IMR-90 (cell line): ENCODE measurements at regions not wholly inside any gene's neighbourhood (a gene's known extent, or its start where the extent isn't known, plus 50 kb on each side); places are given as distances from the start of the nearest gene placed in this dataset.

Experiments used
- ATAC-seq: fragments of 200-7000 bp; cut with Tn5 transposase; 2 replicates; pipeline ENCODE4 v1.9.1; 2020; ENCODE audit warnings: low read depth, mild to moderate bottlenecking, moderate library complexity
- BruUV-seq: library from RNA; stranded (reverse); fragments of 400-500 nt; replicated peaks from 2 replicates; lab custom pipeline; 2021; lab: Mats Ljungman, UMichigan
- CTCF ChIA-PET: fragments of 300-600 bp; formaldehyde crosslinking; extraction: SDS; loops from one replicate; lab custom pipeline; 2021; ENCODE audit warnings: antibody characterized with exemption; lab: Yijun Ruan, JAX
- POLR2A ChIA-PET: fragments of 300-600 bp; sonication (Branson Sonifier 250); formaldehyde crosslinking; loops from one replicate; lab custom pipeline; 2022; ENCODE audit warnings: antibody characterized with exemption; ENCODE audit not compliant: unreplicated experiment; lab: Charles Lee
- DNase-seq: peaks from one replicate; pipeline ENCODE4 v3.0.0; 2013
- H2AFZ ChIP-seq: replicated peaks from 2 replicates; pipeline ENCODE3; 2013; ENCODE audit warnings: low read length, mild to moderate bottlenecking; ENCODE audit not compliant: poor library complexity
- H2AK5ac ChIP-seq: 2 replicates; pipeline ENCODE4 v1.6.1; 2013; ENCODE audit warnings: low read depth, low read length, inconsistent platforms
- H2AK9ac ChIP-seq: replicated peaks from 2 replicates; pipeline ENCODE3; 2013; ENCODE audit warnings: mild to moderate bottlenecking, low read depth, low read length, moderate library complexity; ENCODE audit not compliant: poor library complexity
- H2BK120ac ChIP-seq: 2 replicates; pipeline ENCODE4 v1.6.1; 2013; ENCODE audit warnings: low read depth, low read length, inconsistent platforms
- H2BK15ac ChIP-seq: 3 replicates; pipeline ENCODE4 v1.6.1; 2013; ENCODE audit warnings: low read depth, low read length, inconsistent platforms
- H2BK20ac ChIP-seq: 2 replicates; pipeline ENCODE4 v1.6.1; 2013; ENCODE audit warnings: low read depth, mild to moderate bottlenecking, inconsistent platforms, low read length, moderate library complexity
- H2BK5ac ChIP-seq: 2 replicates; pipeline ENCODE4 v1.6.1; 2013; ENCODE audit warnings: mild to moderate bottlenecking, low read depth, low read length, inconsistent platforms; ENCODE audit not compliant: poor library complexity, severe bottlenecking
- H3K14ac ChIP-seq: replicated peaks from 2 replicates; pipeline ENCODE4 v1.6.1; 2013; ENCODE audit warnings: low read depth, low read length, inconsistent platforms
- H3K18ac ChIP-seq: 2 replicates; pipeline ENCODE4 v1.6.1; 2013; ENCODE audit warnings: low read depth, low read length, control low read depth
- H3K23ac ChIP-seq: 2 replicates; pipeline ENCODE4 v1.6.1; 2013; ENCODE audit warnings: low read depth, low read length, inconsistent platforms
- H3K27ac ChIP-seq: 2 replicates; pipeline ENCODE4 v1.5.1; 2013; ENCODE audit warnings: mild to moderate bottlenecking, control low read depth, low read length; ENCODE audit not compliant: insufficient read depth
- H3K27me3 ChIP-seq: 2 replicates; pipeline ENCODE4 v1.6.1; 2013; ENCODE audit warnings: low read length; ENCODE audit not compliant: control insufficient read depth, insufficient read depth
- H3K36me3 ChIP-seq: 2 replicates; pipeline ENCODE4 v1.6.1; 2013; ENCODE audit warnings: low read length, mixed read lengths; ENCODE audit not compliant: control insufficient read depth, insufficient read depth
- H3K4ac ChIP-seq: 2 replicates; pipeline ENCODE4 v1.6.1; 2013; ENCODE audit warnings: low read depth, low read length, inconsistent platforms
- H3K4me1 ChIP-seq: 2 replicates; pipeline ENCODE4 v1.6.1; 2013; ENCODE audit warnings: low read length, mixed read lengths; ENCODE audit not compliant: control insufficient read depth, insufficient read depth
- H3K4me2 ChIP-seq: 2 replicates; pipeline ENCODE4 v1.6.1; 2013; ENCODE audit warnings: low read depth, mild to moderate bottlenecking, control low read depth, low read length, moderate library complexity
- H3K4me3 ChIP-seq: 2 replicates; pipeline ENCODE4 v1.5.1; 2013; ENCODE audit warnings: low read depth, mild to moderate bottlenecking, control low read depth, low read length, moderate library complexity; ENCODE audit not compliant: insufficient read depth
- H3K56ac ChIP-seq: 2 replicates; pipeline ENCODE4 v1.6.1; 2013; ENCODE audit warnings: low read length, inconsistent platforms; ENCODE audit not compliant: insufficient read depth; ENCODE audit errors: extremely low read depth
- H3K79me1 ChIP-seq, 2 experiments: 2 replicates each; pipeline ENCODE4 v1.6.1; 2013; ENCODE audit warnings: low read length in 2 of 2, inconsistent platforms in 1 of 2, low read depth in 1 of 2
- H3K9ac ChIP-seq: 2 replicates; pipeline ENCODE4 v1.6.1; 2013; ENCODE audit warnings: low read depth, low read length, control low read depth
- H3K9me1 ChIP-seq: 2 replicates; pipeline ENCODE4 v1.6.1; 2013; ENCODE audit warnings: low read length, inconsistent platforms; ENCODE audit not compliant: insufficient read depth
- H3K9me3 ChIP-seq: 2 replicates; pipeline ENCODE4 v1.6.1; 2013; ENCODE audit warnings: low read length; ENCODE audit not compliant: control insufficient read depth, insufficient read depth
- H4K20me1 ChIP-seq: 2 replicates; pipeline ENCODE4 v1.6.1; 2013; ENCODE audit warnings: low read length, inconsistent platforms; ENCODE audit not compliant: insufficient read depth
- H4K5ac ChIP-seq: 2 replicates; pipeline ENCODE4 v1.6.1; 2013; ENCODE audit warnings: mild to moderate bottlenecking, low read depth, low read length, control low read depth
- H4K8ac ChIP-seq, 2 experiments: 2 replicates each; pipeline ENCODE4 v1.6.1; 2013; ENCODE audit warnings: low read depth in 2 of 2, low read length in 2 of 2, control low read depth in 1 of 2, inconsistent platforms in 1 of 2
- H4K91ac ChIP-seq: 2 replicates; pipeline ENCODE4 v1.6.1; 2013; ENCODE audit warnings: low read depth, low read length, inconsistent platforms; ENCODE audit not compliant: insufficient read depth
- BHLHE40 ChIP-seq: fragments of 150-350 bp; IDR thresholded peaks from 2 replicates; pipeline ENCODE4 v1.6.1; 2016; ENCODE audit warnings: mild to moderate bottlenecking, low read depth, low read length
- CEBPB ChIP-seq: IDR thresholded peaks from 2 replicates; pipeline ENCODE4 v1.6.1; 2012; ENCODE audit warnings: low read depth, low read length, improper control_type of control experiment
- CHD1 ChIP-seq: IDR thresholded peaks from 2 replicates; pipeline ENCODE4 v1.6.1; 2012; ENCODE audit warnings: low read depth, low read length, improper control_type of control experiment
- CTCF ChIP-seq: conservative IDR thresholded peaks from 2 replicates; pipeline ENCODE4 v1.5.1; 2012; ENCODE audit warnings: mild to moderate bottlenecking, low read depth, low read length, improper control_type of control experiment
- ELK1 ChIP-seq: fragments of 150-350 bp; IDR thresholded peaks from 2 replicates; pipeline ENCODE4 v1.6.1; 2016; ENCODE audit warnings: low read depth, mild to moderate bottlenecking, low read length, moderate library complexity, borderline replicate concordance
- FOS ChIP-seq: fragments of 150-350 bp; IDR thresholded peaks from 2 replicates; pipeline ENCODE4 v1.6.1; 2016; ENCODE audit warnings: low read depth, low read length
- MAFK ChIP-seq: IDR thresholded peaks from 2 replicates; pipeline ENCODE4 v1.6.1; 2012; ENCODE audit warnings: low read depth, low read length, improper control_type of control experiment
- MAZ ChIP-seq: IDR thresholded peaks from 2 replicates; pipeline ENCODE4 v1.6.1; 2012; ENCODE audit warnings: low read depth, mild to moderate bottlenecking, low read length, improper control_type of control experiment, moderate library complexity, borderline replicate concordance
- MXI1 ChIP-seq: IDR thresholded peaks from 2 replicates; pipeline ENCODE4 v1.6.1; 2012; ENCODE audit warnings: low read depth, mild to moderate bottlenecking, low read length, moderate library complexity, borderline replicate concordance
- NFE2L2 ChIP-seq: fragments of 150-350 bp; IDR thresholded peaks from 2 replicates; pipeline ENCODE4 v1.6.1; 2016; ENCODE audit warnings: low read depth, mild to moderate bottlenecking, low read length
- POLR2A ChIP-seq: IDR thresholded peaks from 2 replicates; pipeline ENCODE4 v1.6.1; 2012; ENCODE audit warnings: mild to moderate bottlenecking, low read depth, low read length
- RAD21 ChIP-seq: IDR thresholded peaks from 2 replicates; pipeline ENCODE4 v1.6.1; 2012; ENCODE audit warnings: low read length, improper control_type of control experiment
- RCOR1 ChIP-seq: IDR thresholded peaks from 2 replicates; pipeline ENCODE4 v1.6.1; 2012; ENCODE audit warnings: mild to moderate bottlenecking, low read length, improper control_type of control experiment; ENCODE audit not compliant: insufficient replicate concordance
- RFX5 ChIP-seq: IDR thresholded peaks from 2 replicates; pipeline ENCODE4 v1.8.0; 2012; ENCODE audit warnings: low read depth, mild to moderate bottlenecking, low read length, moderate library complexity
- SMC3 ChIP-seq: fragments of 150-350 bp; IDR thresholded peaks from 2 replicates; pipeline ENCODE4 v1.6.1; 2016; ENCODE audit warnings: low read depth, mild to moderate bottlenecking, antibody characterized with exemption, low read length, moderate library complexity
- USF2 ChIP-seq: fragments of 150-350 bp; IDR thresholded peaks from 2 replicates; pipeline ENCODE4 v1.6.1; 2017; ENCODE audit warnings: mild to moderate bottlenecking, antibody characterized with exemption, low read length, low read depth
- WGBS, 2 experiments: methylation state at CpG; one replicate each; pipeline versions ENCODE4 v1.1.5 to v1.1.7; 2013; ENCODE audit warnings: missing lambda C conversion rate in 2 of 2; ENCODE audit not compliant: insufficient read length in 1 of 2; ENCODE audit errors: extremely low coverage in 2 of 2; 5-methylcytosine and 5-hydroxymethylcytosine counted together
- dilution Hi-C: fragments of 300-500 bp; cut with HindIII; formaldehyde crosslinking; loops from one replicate; pipeline ENCODE4 v1.14.3; 2018; ENCODE audit warnings: low sequenced_read_pairs; ENCODE audit not compliant: unreplicated experiment
- in situ Hi-C: fragments of 300-500 bp; cut with MboI; formaldehyde crosslinking; loops from 3 replicates; pipeline ENCODE4 v1.14.3; 2019; ENCODE audit warnings: low sequenced_read_pairs, inconsistent platforms, mixed read lengths
- intact Hi-C: fragments of 100-400 bp; cut with micrococcal nuclease; formaldehyde crosslinking; loops from 2 replicates; pipeline ENCODE4 v1.10.0; 2022

- Histone ChIP-seq H3K9me3 (no peaks in the 10 kb centered on the region), H3K4ac (no peak overlapping the region), H4K8ac (no peak overlapping the region), H2AFZ (no peak overlapping the region), H3K56ac (no peak overlapping the region), H3K9ac (no peak overlapping the region), H4K91ac (no peak overlapping the region), H3K27ac (no peak overlapping the region), H2AK9ac (no peak overlapping the region), H3K36me3 (no peaks in the 10 kb centered on the region), H3K23ac (no peak overlapping the region), H2AK5ac (no peak overlapping the region), H3K27me3 (no peaks in the 10 kb centered on the region), H2BK5ac (no peak overlapping the region), H3K79me1 (no peaks in the 10 kb centered on the region), H2BK120ac (no peak overlapping the region), H2BK20ac (no peak overlapping the region), H3K4me3 (no peak overlapping the region), H3K9me1 (no peaks in the 10 kb centered on the region), H2BK15ac (no peak overlapping the region), H4K20me1 (no peaks in the 10 kb centered on the region), H3K14ac (no peak overlapping the region), H3K4me1 (no peaks in the 10 kb centered on the region), H3K18ac (no peak overlapping the region), H4K5ac (no peak overlapping the region), H3K4me2 (no peak overlapping the region)
- whole genome bisulfite sequencing, 2 experiments, result no CpG with 5 or more reads among the region's 3 CpGs
- ATAC-seq, result no peak
- POLR2A ChIA-PET, result no interaction called here
- BruUV-seq, result no TSS peak
- CTCF ChIA-PET, result no interaction called here
- dilution Hi-C loops, result no loop called here
- intact Hi-C loops, result no loop called here
- no peak for DNase-seq
- TF ChIP-seq CHD1 (no peak), ELK1 (no peak), CTCF (no peak), MAFK (no peak), USF2 (no peak), RAD21 (no peak), MAZ (no peak), RCOR1 (no peak), SMC3 (no peak), FOS (no peak), RFX5 (no peak), BHLHE40 (no peak), MXI1 (no peak), CEBPB (no peak), NFE2L2 (no peak), POLR2A (no peak)
- in situ Hi-C loops, result no loop called here
These were observed 187.7 kb upstream of the ATXN7L3B start for GRCh38 chr12:74349925-74350324.
